ENCODE measurements at regions not wholly inside any gene's neighbourhood (a gene's known extent, or its start where the extent isn't known, plus 50 kb on each side); places are given as distances from the start of the nearest gene placed in this dataset.

GRCh38 chr1:56229186-56229585, 350.2 kb downstream of the PLPP3 start:
- TF ChIP-seq EZH2 (IDR thresholded peaks at IDR 0.05) (no peak), POLR2AphosphoS5 (IDR thresholded peaks at IDR 0.05; ENCODE audit: borderline replicate concordance, low read depth, low read length) (no peak)
